T-helper 9 cell (primary cell): ENCODE measurements at regions not wholly inside any gene's neighbourhood (a gene's known extent, or its start where the extent isn't known, plus 50 kb on each side); places are given as distances from the start of the nearest gene placed in this dataset.
"Not testable (repeated sequence)": the region's sequence is repeated elsewhere in the genome, so short reads cannot be mapped to it uniquely, and the experiment has no call there.

Source experiments
- DNase-seq: peaks from one replicate; pipeline ENCODE4 v3.0.0-alpha.2; 2020

DNA sequence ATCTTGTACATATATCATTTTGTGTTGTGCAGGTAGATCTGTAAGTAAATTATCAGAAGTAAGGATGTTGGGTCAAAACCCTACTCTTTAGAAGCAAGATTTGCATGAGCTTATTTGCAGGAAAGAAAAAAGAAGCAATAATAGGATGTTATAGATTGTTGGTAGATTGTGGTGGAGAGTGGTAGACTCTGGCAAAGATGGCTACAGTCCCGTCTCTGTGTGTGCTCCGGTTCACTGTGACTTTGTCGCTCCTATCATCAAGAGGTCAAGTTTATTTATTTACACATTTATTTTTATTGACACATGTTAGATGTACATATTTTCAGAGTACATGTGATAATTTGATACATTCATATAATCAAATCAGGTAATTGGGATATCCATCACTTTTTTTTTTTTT lies 81.0 kb upstream of the NDUFV2 start:
- no peak for DNase-seq

DNA sequence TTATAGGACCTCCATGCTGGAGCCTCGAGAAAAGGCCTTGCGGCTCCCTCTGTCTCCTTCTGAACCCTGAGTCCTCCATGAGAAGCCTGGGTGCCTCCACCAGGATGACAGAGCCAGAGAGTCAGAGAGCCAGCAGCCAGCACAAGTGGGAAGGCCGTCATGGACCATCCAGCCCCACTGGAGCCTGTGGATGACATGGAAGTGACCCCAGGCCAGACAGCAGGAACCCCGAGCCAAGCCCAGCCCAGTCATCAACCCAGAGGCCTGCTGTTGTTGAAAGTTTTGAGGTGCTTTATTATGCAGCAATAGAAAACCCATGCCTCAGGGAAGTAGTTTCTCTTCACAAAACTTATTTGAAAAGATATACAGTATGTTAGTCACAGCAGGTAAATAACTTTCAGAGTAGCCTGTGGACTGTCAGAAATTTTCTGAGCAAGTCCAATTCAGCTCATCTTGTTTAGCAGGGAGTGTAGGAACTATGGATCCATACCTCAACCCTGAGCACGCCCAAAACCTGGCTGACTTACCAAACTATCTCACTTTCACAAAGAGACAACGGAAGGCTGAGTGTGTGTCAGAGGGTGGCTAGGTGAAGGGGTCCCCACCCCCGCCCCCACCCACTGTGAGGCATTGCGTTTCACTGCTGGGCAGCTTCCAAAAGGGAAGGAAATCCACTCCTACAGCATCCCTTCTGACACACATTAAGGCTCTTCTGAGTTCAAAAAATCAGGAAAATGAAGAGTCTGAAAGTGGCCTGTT lies 79.9 kb upstream of the NDUFV2 start:
- no peak for DNase-seq

DNA sequence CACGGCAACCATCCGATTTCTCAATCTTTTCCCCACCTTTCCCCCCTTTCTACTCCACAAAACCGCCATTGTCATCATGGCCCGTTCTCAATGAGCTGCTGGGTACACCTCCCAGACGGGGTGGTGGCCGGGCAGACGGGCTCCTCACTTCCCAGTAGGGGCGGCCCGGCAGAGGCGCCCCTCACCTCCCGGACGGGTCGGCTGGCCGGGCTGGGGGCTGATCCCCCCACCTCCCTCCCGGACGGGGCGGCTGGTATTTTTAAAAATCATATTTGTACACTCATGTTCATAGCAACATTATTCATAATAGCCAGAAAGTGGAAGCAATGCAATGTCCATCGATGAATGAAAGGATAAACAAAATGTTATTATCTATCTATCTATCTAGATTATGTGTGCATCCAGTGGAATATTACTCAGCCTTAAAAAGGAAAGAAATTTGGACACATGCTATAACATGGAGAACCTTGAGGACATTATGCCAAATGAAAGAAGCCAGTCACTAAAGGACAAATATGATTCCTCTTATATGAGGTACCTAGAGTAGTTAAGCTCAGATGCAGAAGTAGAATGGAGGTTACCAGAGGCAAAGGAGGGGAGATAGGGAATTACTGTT lies 78.4 kb upstream of the NDUFV2 start:
- not testable (repeated sequence) for DNase-seq

DNA sequence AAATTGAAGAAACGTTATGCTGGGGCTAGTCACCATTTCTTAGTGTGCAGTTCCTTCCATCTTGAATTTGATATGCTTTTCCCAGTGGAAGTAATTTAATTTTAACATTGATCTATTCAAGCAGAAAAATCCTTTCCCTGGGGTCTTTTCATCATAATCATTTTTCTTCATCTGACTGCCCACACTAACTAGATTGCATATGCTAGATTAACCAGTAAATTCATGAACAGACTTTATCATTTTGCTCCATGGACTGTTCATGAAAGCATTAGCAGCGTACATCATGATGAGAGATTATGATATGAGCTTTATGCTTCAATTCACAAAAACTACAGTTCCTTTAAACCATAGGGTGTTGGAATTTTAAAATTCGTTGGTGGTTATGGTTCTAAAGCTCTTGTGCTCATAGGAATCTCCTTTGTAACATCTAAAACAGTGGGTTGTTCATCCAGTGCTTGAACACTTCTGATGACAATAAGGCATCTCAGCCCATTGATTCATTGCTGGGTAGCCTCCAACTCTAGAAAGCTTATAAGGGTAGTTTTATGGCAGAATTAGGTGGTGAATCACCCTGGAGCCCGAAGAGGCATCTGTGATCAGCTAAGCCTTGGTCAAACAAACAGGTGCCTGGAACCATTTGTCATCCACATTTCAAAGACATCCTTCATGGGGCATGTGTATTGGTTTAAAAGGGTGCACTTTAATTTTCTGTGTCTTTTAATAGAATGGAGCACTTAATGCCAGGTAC lies 77.2 kb upstream of the NDUFV2 start:
- DNase-seq: no peak

DNA sequence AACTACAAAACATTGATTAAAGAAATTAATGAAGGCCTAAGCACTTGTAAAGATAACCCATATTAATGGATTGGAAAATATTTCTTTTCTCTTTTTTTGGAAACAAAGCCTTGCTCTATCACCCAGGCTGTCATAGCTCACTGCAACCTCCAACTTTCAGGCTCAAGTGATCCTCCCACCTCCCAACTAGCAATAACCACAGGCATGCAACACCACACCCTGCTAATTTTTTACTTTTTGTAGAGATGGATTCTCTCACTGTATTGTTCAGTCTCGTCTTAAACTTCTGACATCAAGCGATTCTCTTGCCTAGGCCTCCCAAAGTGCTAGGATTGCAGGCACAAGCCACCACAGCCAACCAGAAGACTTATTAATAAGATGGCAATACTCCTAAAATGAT lies 73.4 kb upstream of the NDUFV2 start:
- DNase-seq: no peak

DNA sequence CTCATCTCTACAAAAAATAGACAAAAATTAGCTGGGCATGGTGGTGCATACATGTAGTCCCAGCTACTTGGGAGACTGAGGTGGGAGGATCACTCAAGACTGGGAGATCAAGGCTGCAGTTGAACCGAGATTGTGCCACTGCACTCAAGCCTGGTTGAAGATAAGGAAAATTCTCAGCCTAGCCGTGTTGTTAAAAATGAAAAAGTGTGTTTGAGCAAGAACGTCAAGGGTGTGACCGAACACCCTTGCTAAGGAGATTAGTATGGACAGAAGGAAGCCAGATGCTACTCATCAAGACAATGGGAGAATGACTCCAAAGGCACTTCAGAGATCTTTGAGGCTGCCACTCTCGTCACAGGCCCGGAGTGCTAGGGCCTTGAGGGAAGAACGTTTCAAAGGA lies 70.0 kb upstream of the NDUFV2 start:
- DNase-seq: no peak

DNA sequence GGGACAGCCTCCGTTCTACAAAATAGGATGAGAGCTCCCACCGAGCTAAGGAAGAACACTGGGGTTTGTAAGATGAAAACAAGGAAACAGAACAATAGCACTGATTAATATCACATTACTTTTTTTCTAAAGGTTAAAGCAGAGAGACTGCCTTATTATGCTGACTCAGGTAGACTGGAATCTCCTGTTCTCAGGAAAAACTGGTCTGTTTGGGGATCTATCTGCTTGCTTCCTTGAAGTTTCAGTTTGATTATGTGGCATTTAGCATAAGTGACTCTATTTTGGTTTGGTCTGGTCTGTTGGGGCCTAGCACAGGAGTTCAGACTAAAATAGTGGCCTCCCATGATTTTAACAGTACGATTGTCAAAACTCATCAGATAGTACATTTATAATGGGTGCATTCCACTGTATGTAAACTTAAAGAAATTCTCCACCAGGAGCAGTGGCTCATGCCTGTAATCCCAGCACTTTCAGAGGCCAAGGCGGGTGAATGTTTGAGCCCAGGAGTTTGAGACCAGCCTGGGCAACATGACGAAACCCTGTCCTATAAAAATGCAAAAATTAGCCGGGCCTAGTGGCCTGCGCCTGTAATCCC lies 64.1 kb upstream of the NDUFV2 start:
- no peak for DNase-seq

DNA sequence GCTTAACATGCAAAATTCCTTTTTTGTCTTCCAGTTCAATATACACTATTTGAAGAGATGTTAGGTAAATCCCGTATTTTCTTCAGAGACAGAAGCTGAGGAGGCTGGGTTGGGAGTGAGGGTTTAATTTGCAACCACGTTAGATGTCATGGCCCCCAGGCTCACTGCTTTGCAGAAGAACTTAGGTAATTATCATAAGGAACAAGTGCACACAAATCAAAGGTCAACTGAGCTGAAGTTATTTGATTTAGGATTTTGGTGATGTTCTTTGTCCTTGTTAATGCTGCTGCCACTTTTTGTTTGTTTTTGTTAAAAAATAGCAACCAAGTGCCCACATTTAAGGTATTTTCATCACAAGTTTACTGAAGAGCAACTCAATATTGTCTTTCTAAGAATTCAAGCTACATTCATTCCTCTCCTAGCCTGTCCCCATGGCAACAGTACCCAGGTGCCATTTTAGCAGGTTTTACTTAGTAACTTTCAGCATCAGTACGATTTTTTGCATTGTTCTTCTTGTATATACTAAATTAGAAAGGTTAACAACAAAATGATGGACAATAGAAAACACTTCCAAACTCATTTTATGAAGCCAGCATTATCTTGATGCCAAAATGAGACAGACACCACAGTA lies 62.9 kb upstream of the NDUFV2 start:
- no peak for DNase-seq

DNA sequence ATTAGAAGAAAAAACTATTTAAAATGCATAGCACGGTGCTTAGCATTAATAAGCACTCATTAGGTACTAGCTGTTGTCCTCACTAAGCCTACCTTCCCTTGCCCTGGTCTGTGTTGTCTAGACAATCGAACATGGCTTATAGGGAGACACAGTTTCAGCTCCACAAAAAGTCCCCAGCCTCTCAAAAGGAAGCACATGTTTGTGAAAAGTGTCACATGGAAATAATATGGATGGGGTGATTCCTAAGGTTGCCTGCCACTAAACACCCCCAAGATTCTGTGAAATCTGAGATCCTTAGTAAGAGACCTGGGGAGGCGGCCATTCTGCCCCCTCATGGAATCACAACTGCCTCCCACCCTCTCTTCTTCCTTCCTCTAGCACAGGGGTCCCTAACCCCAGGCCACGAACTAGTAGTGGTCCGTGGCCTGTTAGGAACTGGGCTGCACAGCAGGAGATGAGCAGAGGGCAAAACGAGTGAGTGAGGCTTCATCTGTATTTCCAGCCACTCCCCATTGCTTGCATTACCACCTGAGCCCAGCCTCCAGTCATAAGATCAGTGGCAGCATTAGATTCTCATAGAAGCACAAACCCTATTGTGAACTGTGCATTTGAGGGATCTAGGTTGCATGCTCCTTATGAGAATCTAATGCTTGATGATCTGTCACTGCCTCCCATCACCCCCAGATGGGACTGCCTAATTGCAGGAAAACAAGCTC lies 59.6 kb upstream of the NDUFV2 start:
- no peak for DNase-seq

DNA sequence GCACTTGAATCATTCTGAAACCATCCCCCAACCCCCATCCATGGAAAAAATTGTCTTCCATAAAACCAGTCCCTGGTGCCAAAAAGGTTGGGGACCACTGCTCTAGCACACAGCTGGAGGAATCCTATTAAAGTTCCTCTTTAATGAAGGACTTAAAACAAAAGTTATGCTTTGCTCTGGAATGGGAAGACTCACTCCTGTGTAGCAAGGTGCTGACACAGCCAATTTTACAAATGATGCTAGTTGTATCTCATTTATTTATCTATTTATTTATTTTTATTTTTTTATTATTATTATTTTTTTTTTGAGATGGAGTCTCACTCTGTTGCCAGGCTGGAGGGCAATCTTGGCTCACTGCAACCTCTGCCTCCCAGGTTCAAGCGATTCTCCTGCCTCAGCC lies 58.9 kb upstream of the NDUFV2 start:
- no peak for DNase-seq

DNA sequence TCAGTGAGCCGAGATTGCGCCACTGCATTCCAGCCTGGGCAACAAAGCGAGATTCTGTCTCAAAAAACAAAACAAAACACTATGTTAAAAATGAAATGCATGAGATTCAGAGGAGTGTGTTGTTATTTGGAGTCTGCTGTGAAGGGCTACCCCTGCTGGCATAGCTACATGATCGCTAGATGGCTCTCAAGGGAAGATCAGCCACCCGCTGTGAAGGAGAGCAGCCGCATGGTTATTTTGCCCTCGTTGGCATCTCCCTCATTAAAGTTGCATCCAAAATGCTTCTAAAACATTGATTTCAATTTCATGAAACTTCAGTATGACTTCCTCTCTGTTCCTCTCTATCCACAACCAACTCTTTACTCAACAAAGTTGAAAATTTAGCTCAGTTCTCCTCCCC lies 54.8 kb upstream of the NDUFV2 start:
- DNase-seq: no peak

DNA sequence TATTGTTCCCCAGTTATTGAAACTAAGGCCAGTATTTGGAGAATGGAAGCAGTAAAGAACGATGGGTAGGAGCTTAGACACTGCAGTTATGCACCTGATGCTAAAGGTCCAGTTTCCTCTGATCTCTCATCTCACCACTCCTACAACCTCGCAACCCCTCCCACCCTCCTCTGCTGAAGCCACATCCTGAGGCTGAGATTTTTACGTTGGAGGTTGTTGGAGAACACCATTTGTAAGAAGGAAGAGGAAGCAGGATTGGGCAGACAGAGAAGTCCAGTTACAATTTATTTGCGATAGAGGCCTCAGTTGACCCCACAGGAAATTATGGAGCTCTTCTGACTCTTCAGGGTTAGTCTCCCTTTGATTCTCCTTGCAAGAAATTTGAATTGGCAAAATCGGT lies 54.3 kb upstream of the NDUFV2 start:
- DNase-seq: no peak

DNA sequence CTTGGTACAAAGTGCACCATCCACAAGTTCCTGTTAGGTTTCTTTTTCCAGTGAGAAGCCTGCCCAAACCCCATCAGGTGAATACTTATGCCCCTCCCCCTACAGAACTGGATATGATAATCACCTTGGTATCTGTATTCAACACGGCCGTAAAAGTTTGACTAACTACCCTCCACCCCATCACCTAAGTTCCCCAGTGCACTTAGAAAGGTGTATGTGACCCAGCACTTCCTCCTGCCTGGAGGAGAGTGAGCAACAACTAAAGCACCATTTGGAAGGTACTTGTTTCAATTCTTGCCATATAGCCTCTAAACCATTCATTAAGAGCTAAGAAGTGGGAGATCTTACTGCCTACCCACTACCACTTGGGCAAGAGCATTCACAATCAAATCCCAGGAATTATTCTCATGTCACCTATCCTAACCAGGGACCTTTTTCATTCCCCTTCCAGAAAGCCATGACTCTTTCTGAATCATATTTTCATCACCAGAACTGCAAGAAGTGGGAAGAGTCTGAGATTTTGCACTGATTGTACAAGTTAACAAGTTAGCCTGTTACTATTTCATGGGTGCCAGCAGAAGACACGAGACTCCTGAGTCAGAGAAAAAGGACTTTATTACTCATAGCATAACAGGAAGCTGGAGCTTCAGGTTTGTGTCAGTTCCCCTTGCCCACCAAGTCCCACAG lies 53.5 kb upstream of the NDUFV2 start:
- no peak for DNase-seq

DNA sequence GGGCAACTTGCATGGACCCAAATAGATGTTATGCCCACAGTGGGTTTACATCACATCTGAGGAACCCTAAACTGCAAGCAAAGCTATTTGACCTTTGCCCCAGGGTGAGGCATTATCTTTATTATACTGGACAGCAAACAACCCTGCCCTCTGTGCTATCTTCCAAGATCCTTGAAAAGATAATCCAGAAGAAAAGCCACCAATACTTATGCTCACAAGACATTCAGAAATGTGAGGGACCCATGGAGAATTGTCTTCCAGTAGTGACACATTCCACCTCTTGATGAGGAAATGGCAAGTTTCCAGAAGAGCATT lies 53.0 kb upstream of the NDUFV2 start:
- no peak for DNase-seq

DNA sequence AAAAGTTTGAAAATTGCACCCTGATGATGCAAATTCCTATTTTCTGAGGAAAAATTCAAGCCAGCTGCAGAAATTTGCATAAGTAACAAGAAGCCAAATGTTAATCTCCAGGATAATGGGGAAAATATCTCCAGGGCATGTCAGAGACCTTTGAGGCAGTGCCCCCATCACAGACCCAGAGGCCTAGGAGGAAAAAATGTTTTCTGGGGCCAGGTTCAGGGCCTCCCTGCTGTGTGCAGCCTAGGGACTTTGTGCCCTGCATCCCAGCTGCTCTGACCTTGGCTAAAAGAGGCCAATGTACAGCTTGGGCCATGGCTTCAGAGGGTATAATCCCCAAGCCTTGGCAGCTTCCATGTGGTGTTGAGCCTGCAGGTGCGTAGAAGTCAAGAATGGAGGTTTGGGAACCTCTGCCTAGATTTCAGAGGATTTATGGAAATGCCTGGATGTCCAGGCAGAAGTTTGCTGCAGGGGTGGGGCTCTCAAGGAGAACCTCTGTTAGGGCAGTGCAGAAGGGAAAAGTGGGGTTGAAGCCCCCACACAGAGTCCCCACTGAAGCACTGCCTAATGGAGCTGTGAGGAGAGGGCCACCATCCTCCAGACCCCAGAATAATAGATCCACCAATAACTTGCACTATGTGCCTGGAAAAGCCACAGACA lies 51.7 kb upstream of the NDUFV2 start:
- not testable (repeated sequence) for DNase-seq
